Muscle of arm (tissue), 1 donor: ENCODE measurements at regions not wholly inside any gene's neighbourhood (a gene's known extent, or its start where the extent isn't known, plus 50 kb on each side); places are given as distances from the start of the nearest gene placed in this dataset.
A peak's percentile ranks its signal among the peaks of the same experiment; 100 is the strongest.

Source experiments
- DNase-seq: peaks from one replicate; pipeline ENCODE4 v3.0.0-alpha.2; 2013

DNA sequence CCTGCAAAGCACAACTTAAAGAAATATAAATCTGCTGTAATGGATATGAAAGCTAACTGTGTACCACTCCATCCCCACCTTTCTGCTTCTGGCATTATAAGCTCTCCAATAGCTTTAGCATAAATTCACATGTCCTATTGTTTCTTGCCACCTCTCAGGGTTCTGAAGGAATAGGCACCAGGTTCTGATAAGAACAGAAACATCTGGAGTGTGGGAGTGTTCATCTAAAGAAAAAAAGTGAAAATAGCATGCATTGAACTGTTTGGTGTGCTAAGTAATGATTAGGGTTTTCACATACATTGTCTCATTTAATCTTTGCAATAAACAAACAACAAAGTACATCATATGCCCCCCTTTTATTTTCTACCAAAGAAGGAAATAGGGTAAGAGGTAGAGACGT lies 72.3 kb downstream of the FAM76B start:
- DNase-seq, result no peak

GRCh38 chr11:95716266-95716665 lies 73.3 kb downstream of the FAM76B start:
- DNase-seq, result no peak

DNA sequence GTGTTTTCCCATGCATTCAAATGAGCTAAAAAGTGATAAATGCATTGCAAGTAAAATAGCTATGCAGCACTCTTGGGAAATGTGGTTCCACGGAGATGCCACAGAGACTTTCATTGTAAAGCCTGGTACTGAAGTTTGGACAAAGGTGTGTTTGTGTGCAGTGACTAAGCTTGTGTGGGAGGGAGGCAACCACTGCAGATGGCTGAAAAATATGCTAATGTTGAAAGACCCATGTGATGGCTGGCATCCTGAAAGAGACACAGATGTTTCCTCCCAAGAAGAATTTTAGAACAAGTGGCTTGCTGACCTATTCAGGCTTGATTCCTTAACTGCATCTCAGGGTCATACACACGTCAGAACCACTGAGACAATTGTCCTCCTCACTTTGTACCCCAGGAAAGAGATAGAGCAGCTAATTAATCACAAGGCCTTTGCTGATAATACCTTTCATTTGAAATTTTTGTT lies 73.8 kb downstream of the FAM76B start:
- no peak for DNase-seq

DNA sequence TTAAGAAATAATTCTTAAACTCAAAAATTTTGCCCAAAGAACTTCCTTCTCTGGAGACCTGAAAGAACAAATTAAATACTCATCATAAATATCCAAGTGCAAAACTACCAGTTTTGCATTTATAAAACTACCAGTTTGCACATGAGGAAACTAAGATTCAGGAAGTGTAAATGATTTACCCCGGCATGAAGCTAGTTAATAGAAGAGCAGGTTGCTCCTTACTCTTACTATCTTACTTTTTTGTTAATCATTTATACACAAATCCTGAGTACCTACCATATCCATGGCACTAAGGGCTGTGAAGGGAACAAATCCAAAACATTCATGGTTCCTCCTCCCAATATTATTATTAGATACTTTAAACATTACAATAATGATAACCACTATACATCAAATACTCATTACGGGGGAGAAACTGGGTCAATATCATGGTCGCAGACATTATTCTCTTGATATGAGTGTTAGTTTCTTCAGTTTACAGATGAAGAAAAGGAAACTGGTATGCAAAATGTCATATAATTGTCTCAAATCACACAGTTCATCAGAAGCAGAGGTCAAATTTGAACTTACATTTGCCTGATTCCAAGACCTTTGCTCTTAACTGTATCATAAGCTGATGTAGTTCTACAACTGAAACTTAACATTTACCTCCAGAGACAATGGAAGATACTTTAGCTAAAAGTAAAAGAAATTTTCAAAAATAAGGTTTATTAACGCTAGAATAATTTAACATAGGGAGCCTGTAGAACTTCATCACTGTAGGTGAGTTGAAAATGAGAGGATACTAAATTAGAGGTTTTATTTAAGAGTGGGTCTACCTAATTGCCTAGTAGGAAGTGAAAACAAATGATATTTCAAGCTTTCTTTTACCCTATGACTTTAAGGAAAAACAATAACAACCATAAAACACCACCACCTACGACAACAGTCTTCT lies 74.5 kb downstream of the FAM76B start:
- DNase-seq, result no peak

- DNase-seq, result no peak
These were observed 76.2 kb downstream of the FAM76B start for GRCh38 chr11:95713428-95713827.

GRCh38 chr11:95711945-95712221 lies 77.7 kb downstream of the FAM76B start:
- no peak for DNase-seq

DNA sequence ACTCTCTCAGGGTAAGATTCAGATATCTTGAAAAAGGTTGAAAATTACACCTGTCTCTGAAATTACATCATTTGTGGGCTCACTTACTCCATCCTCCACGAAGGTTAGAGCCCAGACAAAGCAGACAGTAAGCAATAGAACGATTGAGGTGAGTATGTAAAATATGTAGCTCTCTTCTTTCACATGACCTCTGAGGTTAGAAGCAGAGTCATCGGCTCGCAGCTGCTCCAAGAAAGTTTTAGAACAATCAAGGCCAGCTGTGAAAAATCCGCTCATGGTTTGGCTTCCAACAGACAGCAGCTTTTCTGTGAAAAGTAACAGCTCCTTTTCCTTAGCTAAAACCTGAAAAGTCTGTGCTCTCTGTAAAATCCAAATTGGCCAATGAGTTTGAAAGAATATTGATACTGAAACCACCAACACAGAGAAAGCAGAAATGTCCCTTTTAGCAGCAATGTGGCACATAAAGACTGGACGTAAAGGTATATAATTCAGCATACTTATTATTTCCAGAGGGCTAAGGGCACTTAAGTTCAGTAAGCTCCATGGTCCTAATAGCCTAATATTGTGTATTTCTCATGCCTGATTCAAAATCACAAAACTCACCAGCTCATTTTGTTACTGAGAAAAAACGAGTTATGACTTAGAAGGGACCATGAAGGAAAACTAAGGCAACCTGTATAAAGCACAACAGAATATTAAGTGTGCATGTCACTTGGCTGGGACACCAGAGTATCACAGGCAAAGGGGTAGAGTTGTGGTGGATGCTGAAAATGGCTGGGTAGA lies 78.2 kb downstream of the FAM76B start:
- peak; percentile 33 for DNase-seq

GRCh38 chr11:95708681-95709080 lies 80.9 kb downstream of the FAM76B start:
- DNase-seq, result no peak

DNA sequence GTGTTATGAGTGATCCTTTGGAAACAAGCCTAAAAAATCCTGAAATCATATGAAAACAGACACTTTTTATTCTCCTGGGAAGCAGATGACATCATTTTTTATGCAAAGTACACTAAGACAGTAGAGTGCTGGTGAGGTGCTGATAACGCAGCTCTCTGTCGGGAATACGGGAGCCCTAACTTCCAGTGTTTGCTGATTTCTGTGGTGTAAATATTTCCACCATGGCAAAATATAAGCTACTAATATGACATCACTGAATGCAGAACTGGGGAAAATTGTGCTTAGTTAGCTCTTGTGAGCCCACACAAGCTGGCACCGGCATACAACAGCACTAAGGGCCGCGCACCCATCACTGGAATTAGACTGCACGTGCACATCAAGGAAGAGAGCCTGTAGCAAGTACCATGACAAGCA lies 82.6 kb downstream of the FAM76B start:
- DNase-seq, result no peak

- peak; percentile 92 for DNase-seq
These were observed 84.0 kb downstream of the FAM76B start for GRCh38 chr11:95705485-95706124.

GRCh38 chr11:95704865-95705264 lies 84.7 kb downstream of the FAM76B start:
- no peak for DNase-seq

- no peak for DNase-seq
These were observed 86.5 kb downstream of the FAM76B start for GRCh38 chr11:95703049-95703448.

DNA sequence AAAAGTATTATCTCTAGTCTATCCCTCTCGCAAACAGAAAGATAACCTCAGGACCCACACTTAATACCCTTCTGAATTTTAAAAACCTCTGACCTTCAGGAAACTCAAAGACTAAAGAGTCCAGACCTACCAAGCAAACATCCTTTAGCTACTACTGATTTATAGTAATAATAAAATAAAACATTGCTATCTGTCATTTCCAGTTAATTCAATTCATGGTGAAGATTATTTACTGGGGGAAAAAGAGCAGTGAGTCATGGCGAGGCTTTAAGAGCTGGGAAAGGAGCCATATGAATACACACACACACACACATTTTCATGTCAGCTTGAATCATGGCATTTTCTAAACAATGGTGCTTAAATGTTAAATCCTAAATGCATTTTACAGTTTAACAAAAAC lies 87.1 kb downstream of the FAM76B start:
- DNase-seq, result no peak

DNA sequence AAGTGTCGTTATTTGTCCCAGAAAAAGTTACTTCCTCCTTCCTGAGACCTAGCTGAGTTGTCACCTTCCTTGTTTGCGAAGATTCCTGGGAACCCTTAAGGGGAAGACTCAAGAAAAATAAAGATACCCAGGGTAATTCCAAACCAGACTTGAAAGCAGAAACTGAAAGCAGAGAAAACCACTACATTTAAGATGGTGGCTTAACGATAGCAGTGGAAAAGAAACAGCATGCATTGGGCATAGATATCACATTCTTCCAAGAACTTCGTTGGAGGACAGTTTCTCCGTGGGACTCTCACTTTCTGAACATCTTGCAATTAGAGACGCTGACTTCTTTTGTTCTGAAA lies 89.1 kb downstream of the FAM76B start:
- no peak for DNase-seq

DNA sequence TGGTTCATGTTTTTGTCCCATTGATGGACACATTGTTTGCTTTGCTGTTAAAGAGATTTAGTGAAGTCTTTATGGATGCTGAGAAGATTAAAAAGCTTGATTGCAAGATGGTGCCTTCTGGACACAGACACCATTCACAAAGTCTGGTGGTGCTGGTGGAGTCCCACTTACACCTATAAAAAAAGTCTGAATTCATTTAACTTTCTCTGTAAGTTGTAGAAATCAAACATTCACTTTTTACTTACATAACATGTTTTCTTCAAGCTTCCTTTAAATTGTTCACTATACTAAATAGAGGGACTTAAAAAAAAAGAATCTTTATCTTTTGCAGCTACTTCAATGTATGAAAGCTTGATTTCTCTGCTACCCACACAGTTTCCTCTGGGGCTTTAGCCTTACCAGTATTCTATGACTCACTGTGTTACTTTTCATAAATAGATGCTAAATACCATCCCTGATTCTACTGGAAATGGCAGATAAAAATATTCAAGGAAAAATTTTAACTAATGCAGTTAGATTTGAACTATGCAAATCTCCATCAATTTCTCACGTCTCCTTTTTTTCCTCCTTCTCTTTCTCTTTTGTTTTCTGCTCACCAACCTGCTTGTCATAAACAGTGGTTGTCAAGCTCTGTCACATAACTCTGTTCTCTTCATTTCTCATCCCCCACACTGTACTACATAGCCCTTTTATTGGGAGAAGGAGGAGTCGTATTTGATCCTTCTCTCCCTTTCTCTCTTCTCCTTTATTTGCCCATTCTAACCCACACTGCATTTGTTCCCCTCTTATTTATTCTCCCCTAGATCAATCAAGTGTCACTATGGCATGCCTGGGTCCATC lies 89.7 kb downstream of the FAM76B start:
- no peak for DNase-seq

DNA sequence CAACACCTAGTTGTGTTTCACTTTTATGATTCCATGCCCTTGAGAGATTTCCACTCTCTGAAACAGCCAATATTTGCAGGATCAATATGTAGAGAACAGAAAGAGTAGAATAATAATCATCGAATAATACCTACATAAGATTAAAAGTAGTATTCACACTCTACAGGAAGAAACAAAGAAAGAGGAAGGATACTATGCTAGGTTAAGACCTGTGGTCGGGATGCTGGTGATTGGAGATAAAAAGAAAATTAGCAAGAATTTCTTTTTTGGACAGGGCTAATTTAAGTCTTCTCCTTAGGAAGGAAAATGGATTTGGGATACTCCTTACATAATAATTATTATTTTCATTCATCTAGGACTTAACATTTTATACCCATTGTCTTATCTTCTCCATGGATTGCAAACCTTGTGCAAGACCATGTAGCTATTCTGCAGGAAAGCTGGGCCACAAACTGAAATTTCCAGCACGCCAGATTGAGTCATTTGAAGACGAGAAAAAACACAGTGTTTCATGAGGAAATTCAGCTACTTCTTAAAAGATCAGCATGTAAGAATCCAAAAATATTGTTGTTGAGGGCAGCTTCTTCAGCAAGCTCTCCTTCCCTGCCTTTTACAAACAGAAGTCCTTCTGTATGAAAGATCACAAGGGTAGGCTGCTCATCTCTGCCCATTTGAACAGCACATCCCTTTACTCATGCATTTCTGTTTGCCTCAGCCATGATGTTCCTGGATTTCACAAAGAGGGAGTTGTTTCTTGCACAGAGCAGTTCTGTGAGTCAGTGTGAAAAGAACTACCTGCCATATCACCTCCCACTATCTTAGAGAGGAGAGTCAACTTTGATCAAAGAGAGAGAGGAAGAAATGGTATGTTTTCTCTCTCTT lies 90.7 kb downstream of the FAM76B start:
- no peak for DNase-seq

DNA sequence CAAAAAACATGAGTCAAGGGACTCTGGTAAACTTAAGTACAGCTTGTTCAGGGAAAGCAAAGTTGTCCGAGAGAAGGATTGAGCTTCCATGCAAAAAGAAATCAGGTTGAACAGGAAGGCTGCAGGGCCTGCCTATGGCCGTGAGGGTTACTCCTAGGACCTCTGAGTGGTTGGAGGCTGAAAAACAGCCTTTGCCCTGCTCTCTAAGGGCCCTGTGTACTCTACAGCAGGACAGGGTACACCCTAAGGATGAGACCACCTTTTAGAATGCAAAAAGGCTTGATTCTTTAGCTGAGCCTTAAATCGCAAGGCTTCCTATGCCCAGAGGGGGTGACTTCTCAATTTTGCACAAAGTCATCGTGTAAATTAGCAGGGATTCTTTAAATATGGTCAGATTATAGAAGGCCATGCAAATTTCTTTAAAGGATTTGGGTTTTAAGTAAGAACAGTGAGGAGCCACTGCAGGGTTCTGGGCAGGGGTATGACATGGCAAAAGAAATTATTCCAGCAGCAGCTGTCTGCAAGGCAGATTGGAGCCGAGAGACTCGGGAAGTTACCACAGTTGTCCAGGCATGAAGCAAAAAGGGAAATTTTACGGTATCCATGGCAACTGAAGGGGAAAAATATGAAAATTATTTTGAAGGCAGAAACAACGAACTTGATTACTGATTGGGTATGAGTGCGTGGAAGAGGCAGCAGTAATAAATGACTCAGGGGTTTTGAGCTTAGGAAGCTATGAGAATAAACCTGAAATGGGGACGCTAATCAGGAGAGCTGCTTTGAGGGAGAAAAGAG lies 91.8 kb downstream of the FAM76B start:
- no peak for DNase-seq

- no peak for DNase-seq
These were observed 94.4 kb downstream of the FAM76B start for GRCh38 chr11:95695181-95695580.

DNA sequence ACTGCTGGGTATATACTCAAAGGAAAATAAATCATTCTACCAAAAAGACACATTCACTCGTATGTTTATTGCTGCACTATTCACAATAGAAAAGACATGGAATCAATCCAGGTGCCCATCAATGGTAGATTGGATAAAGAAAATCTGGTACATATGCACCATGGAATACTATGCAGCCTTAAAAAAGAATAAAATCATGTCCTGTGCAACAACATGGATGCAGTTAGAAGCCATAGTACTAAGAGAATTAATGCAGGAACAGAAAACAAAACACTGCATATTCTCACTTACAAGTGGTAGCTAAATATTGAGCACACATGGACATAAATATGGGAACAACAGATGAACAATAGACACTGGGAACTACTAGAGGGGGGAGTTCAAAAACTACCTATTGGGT lies 96.3 kb downstream of the FAM76B start:
- DNase-seq, result no peak
